ENCODE measurements at regions not wholly inside any gene's neighbourhood (a gene's known extent, or its start where the extent isn't known, plus 50 kb on each side); places are given as distances from the start of the nearest gene placed in this dataset.

GRCh38 chr22:19663821-19664355 lies 50.4 kb upstream of the SEPTIN5 start:
- DNase-seq, result no peak

GRCh38 chr22:19664406-19664805 lies 49.9 kb upstream of the SEPTIN5 start:
- DNase-seq, result no peak

All from stimulated activated CD4-positive, alpha-beta T cell treated with anti-CD3 and anti-CD28 coated beads, Interleukin-2, amount 100 ng/mL, for 24 hours (primary cell).